Transverse colon (tissue), 4 donors: ENCODE measurements at regions not wholly inside any gene's neighbourhood (a gene's known extent, or its start where the extent isn't known, plus 50 kb on each side); places are given as distances from the start of the nearest gene placed in this dataset.

Experiments
- EP300 ChIP-seq: sonication (generic); formaldehyde crosslinking; IDR thresholded peaks from one replicate; pipeline ENCODE4 v1.6.1; 2017; ENCODE audit warnings: antibody characterized with exemption, low read depth
- POLR2A ChIP-seq: fragments of 450-650 bp; IDR thresholded peaks from one replicate; pipeline ENCODE4 v1.6.1; 2016; ENCODE audit warnings: antibody characterized with exemption, mild to moderate bottlenecking, moderate library complexity
- POLR2AphosphoS5 ChIP-seq, 3 donors: sonication (generic); formaldehyde crosslinking; IDR thresholded peaks; one replicate each; pipeline ENCODE4 v1.6.1; 2016; ENCODE audit warnings: antibody characterized with exemption in 3 of 3
- TF ChIP-seq, protein P1 (sequence below), 5 experiments: fragments of 200-600 bp in 3 of 5; fragments of 450-650 bp in 2 of 5; sonication (generic) in 3 of 5; IDR thresholded peaks; 1 replicate in 2 of 5; 2 replicates in 3 of 5; pipeline ENCODE4 v1.5.1; 2016 to 2017; ENCODE audit warnings: antibody characterized with exemption in 5 of 5, inconsistent platforms in 3 of 5, mild to moderate bottlenecking in 2 of 5, moderate library complexity in 1 of 5

DNA sequence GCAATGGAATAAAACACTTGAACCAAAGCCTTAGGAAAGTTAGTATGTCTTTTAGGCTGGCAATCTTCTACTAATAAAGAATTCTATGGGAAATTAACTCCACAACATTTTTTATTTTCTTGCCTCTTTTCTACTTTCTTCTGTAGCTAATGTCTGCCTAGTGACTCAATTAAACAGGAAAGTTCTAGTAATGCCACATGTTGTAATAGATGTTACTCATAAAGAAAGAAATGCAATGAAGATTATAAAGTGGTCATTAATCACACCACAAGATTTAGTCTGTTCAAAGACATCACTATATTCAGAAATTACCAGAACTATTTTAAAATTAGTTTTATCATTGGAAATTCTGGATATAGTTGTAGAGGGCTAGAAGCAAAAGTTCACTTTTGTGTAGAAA lies 329.7 kb downstream of the SI start:
- TF ChIP-seq POLR2A, result no peak
- TF ChIP-seq, protein P1, sequence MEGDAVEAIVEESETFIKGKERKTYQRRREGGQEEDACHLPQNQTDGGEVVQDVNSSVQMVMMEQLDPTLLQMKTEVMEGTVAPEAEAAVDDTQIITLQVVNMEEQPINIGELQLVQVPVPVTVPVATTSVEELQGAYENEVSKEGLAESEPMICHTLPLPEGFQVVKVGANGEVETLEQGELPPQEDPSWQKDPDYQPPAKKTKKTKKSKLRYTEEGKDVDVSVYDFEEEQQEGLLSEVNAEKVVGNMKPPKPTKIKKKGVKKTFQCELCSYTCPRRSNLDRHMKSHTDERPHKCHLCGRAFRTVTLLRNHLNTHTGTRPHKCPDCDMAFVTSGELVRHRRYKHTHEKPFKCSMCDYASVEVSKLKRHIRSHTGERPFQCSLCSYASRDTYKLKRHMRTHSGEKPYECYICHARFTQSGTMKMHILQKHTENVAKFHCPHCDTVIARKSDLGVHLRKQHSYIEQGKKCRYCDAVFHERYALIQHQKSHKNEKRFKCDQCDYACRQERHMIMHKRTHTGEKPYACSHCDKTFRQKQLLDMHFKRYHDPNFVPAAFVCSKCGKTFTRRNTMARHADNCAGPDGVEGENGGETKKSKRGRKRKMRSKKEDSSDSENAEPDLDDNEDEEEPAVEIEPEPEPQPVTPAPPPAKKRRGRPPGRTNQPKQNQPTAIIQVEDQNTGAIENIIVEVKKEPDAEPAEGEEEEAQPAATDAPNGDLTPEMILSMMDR (IDR thresholded peaks at IDR 0.05), result no peak
- no peak for TF ChIP-seq POLR2AphosphoS5 (IDR thresholded peaks at IDR 0.05)
- no peak for TF ChIP-seq EP300
